ENCODE measurements at regions not wholly inside any gene's neighbourhood (a gene's known extent, or its start where the extent isn't known, plus 50 kb on each side); places are given as distances from the start of the nearest gene placed in this dataset.
"Not testable (repeated sequence)": the region's sequence is repeated elsewhere in the genome, so short reads cannot be mapped to it uniquely, and the experiment has no call there.

- TF ChIP-seq CTCF (IDR thresholded peaks at IDR 0.05; ENCODE audit: low read depth, low read length): no peak
- no peak for DNase-seq (ENCODE audit: extremely low read depth, low read depth)
Observed at GRCh38 chr5:155794795-155795194, 532.2 kb upstream of the SGCD start.

- TF ChIP-seq CTCF (IDR thresholded peaks at IDR 0.05; ENCODE audit: low read depth, low read length): no peak
- no peak for DNase-seq (ENCODE audit: extremely low read depth, low read depth)
Observed at GRCh38 chr5:155799308-155799707, 527.7 kb upstream of the SGCD start.

- no peak for TF ChIP-seq CTCF (IDR thresholded peaks at IDR 0.05; ENCODE audit: low read depth, low read length)
- no peak for DNase-seq (ENCODE audit: extremely low read depth, low read depth)
Observed at GRCh38 chr5:155807884-155808576, 518.9 kb upstream of the SGCD start.

- TF ChIP-seq CTCF (IDR thresholded peaks at IDR 0.05; ENCODE audit: low read depth, low read length): no peak
- no peak for DNase-seq (ENCODE audit: extremely low read depth, low read depth)
Observed at GRCh38 chr5:155815248-155815647, 511.7 kb upstream of the SGCD start.

- DNase-seq (ENCODE audit: extremely low read depth, low read depth): no peak
Observed at GRCh38 chr5:155822177-155822576, 504.8 kb upstream of the SGCD start.

GRCh38 chr5:155826611-155827507 lies 500.1 kb upstream of the SGCD start:
- DNase-seq (ENCODE audit: extremely low read depth, low read depth): no peak
- TF ChIP-seq CTCF (IDR thresholded peaks at IDR 0.05; ENCODE audit: low read depth, low read length): no peak

More at GRCh38 chr5:155822177-155822576, 504.8 kb upstream of the SGCD start:
- TF ChIP-seq CTCF (IDR thresholded peaks at IDR 0.05; ENCODE audit: low read depth, low read length): no peak

GRCh38 chr5:155827508-155827815 lies 499.5 kb upstream of the SGCD start:
- not testable (repeated sequence) for DNase-seq (ENCODE audit: extremely low read depth, low read depth)

All from AG09319 (cell line).